ENCODE measurements at regions not wholly inside any gene's neighbourhood (a gene's known extent, or its start where the extent isn't known, plus 50 kb on each side); places are given as distances from the start of the nearest gene placed in this dataset.
"Not testable (repeated sequence)": the region's sequence is repeated elsewhere in the genome, so short reads cannot be mapped to it uniquely, and the experiment has no call there.

DNA sequence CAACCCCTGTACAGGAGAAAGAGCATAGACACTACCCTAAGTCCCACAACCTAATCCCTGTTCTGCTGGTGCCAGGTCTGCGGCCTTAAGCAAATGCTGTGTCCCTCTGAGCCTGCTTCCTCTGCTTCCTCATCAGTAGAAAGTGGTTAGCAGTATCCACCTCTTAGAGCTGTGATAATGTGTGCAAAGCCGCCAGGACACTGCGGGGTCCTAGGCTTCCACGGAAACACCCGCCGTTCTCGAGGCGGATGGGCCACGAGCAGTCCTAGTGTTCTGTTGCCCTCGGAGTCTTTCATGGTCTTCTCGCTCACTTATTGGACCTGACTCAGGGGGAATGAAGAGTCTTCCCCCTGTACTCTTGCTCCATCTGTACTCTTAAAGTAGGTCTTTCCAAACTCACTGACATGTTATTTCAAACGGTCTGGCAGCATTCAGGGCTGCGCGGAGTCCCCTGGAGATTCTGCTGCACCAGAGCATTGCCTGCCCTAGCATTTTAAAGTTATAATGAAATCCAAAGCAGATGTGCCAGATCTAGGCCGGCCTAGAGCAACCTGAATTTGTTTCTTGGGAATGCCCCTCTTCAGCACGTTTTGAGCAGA, 107.2 kb upstream of the ZNF236 start:
- DNase-seq, result no peak

DNA sequence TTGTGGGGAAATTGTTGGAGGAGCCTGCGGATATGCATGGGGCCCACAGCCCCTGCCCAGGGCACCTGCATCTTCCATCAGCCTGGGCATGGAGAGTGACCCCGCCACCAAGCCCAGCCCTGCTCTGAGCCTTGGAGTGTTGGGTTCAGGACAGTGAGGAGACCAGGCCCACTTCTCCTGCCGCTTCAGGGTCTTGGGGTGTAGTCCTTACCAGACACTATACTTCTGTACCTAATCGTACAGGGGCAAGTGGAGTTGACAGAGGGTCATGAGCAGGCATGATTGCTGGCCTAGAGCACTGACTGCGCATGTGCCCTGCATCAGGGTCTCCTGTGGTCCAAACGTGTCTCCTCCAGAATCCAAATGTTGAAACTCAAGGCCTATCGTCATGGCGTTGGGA, 108.9 kb upstream of the ZNF236 start:
- no peak for DNase-seq

DNA sequence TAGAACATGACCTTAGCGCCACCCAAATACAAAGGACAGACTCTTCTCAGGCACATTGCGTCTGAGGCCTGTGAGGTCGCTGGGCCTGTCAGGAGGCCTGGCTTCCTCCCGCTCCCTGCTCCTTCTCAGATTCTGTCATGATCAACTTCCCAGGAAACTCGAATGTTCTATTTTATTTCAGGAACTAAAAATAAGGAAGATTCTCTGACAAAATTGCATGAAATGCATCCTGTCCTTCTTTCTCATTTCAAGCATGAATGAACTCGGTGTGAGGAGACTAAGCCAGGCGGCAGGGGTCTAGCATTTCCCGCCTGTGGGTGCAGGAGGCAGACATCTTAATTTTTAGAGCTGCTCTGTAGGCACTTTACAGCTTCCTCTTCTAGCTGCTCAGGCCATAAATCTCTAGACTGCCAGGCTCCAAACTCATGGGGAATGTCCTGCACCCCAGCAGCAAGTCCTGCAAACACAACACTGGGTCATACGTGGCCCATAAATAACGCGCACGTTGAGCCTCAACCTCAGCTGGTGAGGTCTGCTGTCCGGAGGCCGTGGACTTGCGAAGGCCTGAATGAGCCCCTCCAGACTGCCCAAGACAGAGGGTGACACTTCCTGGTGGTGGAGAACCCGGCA, 109.7 kb upstream of the ZNF236 start:
- DNase-seq, result no peak

DNA sequence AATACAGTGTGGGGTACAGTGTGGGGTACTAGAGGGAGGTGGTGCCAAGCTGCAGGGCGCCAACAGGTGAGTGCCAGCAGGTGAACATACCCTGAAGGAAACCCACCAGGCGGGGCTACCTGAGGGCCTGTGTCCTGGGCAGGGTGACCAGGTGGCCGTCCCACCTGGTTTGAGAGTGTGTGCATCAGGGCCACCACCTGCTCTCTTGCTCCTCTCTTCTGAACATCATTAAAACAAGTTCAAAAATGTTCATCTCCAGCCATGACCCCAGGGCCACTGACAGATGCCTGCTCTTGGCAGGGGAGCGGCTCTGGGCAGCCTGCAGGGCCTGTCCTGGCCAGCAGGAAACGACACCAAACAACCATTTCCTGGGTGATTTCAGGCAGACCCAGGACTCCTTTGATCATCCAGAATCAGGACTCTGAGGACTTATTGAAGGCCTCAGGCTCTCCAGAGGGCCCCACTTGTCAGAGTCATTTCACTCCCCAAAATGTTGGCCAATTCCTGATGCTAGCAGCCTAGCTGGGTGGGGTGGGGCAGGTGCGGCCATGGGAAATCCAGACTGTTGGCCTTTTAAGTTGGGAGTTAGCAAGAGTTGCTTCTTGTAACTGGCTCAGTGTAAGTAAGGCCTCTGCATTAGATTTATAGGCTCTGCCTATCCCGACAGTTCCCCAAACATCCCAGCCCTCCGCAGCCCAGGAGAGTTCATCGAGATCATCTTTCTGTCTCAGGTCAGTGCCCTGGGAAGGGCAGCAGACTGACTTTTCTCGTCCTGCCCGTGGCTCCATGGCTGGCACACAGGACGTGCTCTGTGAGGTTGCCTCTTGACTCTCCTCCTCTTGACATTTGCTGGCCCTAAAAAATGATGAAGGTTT, 111.5 kb upstream of the ZNF236 start:
- DNase-seq, result no peak

DNA sequence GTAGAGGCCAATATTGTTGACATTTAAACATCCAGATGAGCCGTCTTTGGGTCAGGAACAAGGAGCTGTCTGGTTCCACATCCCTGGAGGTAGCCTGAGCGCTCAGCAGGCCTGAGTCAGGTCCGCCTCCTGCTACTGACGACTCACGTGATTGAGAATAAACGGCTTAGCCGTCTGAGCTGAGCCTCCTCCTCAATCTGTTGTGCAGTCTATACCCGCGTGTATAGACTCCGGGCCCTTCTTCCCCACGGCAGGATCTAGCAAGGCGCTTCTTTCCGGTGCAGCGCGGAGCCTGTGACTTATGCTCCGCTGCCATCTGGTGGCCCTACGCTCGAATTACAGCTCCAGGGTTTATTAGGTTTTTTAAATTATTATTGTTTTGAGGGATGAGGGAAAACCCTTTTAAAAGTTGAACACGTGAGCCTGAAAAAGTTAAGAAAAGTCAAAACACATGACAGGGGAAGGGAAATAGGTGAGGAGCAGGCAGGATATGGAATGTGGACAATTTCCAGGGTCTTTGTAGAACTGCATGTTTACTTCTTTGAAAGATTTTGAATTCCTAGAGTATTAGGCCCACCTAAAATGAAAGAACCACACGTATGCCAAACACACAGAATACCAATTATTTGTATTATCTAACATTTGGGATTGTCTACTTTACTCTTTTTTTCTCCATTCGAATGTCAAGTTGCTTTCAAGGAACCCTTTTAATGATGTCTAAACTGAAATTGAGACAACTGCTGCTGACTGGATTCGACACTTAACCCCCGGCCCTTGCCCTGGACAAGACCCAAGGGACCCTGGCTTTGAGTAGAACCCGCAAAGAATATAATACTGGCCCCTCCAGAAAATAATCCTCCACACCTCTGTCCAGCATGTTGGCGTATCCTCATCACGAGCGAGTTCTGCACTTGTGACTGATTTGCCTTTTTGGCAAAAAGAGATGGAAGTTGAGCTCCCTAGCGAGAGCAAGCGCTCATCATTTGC, 112.4 kb upstream of the ZNF236 start:
- peak; percentile 70 for DNase-seq

DNA sequence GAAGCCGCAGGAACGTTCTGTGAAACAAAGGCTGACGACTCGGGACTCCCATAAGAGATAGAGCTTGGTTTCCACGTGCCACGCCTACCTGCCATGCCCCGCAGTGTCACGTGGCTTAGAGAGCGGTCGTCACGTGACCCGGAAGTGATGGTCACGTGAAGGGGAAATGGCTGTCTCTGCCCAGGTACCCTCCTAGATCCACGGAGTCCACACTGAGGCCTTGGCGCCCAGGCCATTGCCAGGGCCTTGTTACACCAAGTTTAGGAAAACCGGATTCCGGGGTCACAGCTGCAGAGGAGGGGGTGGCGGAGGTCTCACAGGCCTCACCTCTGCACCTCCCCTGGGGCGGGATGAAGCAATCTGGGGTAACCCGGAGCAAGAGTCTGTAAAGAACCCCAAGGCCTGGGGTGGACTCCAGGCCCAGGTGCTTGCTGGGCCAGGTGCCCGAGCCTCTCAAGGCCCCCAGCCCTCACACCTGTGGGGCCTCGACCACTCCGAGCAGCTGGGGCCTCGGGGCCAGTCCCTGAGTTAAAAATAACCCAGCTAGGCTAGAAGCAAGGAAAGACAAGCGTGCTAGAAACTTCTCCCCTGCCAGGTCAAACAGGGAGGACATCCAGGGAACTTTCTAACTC, 113.5 kb upstream of the ZNF236 start:
- DNase-seq, result no peak

DNA sequence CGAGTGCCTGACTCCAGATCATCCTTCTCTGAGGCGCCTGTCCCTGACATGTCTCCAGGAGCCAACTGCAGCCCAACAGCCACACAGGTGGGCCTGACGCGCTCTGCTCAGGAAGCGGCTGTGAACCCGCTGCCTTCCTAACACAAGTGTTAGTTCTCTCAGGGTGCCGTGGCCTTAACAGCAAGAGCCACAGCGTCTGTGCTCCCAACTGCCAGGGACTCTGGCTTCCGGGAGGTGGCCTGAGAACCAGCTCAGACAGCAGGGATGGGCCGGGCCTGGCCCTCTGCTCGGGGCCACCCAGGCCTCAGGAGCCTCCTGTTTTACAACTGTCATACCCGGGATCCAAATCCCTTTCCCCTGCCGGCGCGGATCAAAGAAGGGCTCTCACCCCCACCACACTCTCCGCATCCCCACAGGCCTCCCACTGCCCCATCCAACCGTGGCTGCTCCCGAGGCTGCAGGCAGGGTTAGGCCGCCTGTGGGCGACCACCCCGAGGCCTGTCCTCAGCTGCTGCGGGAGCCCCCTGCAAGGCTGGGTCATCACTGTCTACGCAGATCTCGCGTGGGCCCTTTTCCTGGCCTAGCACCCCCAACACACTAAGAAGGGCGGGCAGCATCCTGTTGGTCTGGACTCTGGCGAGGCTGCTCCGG, 114.2 kb upstream of the ZNF236 start:
- DNase-seq, result no peak

DNA sequence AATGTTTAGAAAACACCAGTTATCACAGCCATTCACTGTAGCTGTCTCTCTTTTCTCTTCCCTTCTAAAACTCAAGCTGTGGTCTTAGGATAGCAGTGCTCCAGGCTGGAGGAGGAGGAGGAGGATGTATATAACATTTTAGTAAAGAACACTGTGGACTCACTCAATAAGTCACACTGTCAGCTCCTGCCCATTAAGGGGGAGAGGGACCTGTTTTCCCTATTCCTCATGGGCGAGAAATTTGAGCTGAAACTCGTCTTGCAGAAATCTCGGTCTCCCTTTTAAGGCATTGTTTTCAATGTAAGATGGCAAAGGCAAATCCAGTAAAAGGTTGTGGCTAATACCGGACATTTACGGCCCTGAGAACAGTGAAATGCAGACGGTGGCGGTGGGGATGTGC, 114.8 kb upstream of the ZNF236 start:
- no peak for DNase-seq

DNA sequence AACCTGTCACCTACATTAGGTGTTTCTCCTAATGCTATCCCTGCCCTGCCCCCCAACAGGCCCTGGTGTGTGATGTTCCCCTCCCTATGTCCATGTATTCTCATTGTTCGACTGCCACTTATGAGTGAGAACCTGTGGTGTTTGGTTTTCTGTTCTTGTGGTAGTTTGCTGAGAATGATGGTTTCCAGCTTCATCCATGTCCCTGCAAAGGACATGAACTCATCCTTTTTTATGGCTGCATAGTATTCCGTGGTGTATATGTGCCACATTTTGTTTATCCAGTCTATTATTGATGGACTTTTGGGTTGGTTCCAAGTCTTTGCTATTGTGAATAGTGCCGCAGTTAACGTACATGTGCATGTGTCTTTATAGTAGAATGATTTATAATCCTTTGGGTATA, 117.8 kb upstream of the ZNF236 start:
- not testable (repeated sequence) for DNase-seq

DNA sequence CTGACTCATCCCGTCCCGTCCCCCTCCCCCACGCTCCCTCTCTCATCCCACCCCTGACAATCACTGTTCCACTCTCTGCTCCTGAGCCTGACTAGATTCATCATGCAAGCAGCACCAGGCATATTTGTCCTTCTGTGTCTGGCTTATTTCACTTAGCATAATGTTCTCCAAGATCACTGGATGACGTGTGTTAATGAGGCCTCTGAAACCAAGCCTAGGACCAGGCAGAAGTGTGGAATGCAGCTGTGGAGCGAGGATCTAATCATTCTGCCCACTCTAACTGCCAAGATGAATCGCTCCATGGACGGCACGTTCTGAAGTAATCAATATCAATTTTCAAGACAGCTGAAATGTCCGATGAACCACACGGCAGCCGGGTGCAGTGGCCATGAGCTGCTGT, 122.4 kb upstream of the ZNF236 start:
- DNase-seq, result no peak

DNA sequence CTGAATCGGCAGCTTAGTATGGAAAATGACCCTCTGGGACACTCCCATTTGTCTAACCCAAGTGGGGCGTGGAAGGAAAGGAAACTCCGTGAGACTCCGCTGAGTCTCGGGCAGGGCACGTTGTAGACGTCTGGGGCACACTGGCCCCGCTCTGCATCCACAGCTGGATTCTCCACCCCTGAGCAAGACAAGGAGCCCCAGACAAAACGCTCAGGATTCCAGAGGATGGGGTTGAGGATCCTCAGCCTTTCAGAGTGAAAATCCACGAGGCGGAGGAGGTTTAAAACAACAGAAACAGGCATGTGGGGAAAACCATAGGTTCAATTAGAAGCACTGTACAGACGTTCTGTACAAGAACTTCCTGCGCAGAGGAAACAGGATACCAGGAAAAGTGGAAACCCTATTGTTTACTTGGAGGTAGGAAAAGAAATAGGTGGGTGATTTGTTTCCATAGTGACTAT, 124.9 kb upstream of the ZNF236 start:
- no peak for DNase-seq

DNA sequence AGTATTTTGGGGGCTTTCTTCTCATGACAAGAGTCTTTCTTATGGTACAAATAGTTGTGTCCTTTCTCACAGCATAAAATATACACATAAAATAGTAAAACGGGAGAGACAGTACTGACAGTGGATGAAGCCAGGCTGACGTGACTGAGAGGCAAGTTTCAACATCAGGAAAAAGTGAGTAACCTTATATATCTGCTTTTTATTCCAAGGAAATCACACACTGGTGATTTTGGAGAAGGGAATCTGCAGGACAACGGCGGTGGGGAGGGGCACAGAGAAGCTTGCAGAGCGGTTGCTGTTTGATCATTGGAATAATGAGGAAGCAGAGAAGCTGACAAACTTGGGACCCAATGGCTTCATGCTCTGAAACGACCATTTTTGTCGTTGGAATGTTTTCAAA, 130.6 kb upstream of the ZNF236 start:
- no peak for DNase-seq

DNA sequence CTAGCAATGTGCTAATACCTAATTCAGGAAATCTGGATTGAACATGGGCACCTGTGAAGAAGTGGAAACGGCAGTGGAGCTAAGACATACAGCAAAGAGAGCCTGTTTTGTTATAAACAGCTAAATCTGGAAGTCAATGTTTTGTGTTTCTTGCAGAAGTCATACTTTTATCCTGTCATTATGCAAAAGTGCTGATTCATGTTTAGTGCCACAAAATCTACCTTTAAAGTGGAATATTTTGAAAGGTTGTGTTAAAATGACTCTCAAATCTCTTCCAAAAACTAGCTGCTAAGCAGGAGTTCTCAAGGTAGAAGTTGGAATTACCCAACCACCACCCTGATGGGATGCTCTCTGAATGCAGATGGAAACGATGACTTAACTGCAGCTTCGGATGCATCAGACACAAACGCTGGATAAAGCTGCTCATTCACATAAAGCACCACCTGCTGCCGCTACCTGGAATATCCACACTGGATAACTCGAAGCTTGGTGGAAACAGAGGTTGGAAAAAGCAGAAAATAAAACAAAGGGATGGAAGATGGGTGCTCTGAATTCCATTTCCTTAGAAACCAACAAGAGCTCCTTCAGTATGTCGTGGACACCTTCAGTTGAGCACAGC, 132.6 kb upstream of the ZNF236 start:
- DNase-seq, result no peak

DNA sequence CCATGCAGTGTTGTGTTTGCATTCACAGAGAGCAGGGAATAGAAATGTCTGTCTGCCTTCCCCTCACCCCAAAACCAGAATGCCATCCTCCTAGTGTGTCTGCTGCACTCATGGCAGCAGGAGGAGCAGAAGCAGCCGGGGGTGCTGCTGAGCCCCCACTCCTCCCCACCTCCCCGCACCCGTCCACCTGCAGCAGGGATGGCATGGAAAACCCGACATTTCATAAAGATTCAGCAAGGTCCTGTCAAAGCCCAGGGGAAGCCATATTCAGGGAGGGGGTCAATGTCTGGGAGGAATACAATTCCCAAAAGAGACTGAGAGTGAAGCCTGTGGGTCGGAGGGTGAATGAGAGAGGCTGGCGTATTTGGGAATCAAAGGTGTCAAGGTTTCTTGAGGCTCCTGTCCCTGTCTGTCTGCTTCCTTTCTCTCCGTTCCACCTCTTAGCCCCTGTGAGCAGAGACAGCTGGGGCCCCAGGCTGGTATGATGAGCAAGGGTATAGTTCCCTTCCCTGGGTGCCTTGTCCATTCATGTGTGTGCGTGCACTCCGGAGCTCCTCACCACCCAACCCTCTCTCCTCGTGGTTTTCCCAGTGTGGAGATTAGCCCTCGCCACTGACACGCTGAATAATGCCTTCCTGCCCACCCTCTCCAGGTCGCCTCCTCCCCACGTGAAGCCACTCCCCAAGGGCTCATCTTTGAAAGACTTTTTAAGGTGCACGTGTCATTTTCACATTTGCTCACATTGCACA, 133.5 kb upstream of the ZNF236 start:
- DNase-seq, result no peak

DNA sequence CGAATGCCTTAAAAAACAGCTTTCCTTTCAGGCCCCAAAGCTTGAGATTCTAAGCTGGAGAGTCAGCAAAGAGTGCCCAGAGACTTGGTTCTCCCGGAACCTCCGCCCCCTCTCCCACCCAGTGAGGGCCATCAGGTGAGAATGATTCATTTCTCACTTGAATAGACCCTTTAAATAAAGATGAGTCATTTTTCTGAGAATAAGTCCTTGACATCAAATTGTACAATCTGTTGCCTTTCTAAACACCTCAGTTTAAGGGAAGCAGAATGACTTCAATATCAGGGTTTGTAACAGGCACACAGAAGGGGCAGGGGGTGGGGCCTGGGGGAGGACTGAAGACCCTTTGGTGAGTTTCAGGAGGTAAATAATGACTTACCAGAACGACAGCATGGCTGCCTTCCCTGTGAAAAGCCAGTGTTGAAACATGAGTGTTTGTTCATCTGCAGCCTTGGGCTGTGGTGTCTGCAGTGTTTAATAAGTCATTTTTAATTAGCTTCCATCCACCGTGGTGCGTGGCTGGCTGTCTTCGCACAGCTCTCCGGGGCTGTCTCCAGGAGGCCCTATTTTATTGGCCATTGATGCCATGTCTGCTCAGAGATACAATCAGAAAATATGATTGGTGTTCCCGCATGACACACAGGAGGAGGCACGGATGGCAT, 134.9 kb upstream of the ZNF236 start:
- DNase-seq, result peak; percentile 50

DNA sequence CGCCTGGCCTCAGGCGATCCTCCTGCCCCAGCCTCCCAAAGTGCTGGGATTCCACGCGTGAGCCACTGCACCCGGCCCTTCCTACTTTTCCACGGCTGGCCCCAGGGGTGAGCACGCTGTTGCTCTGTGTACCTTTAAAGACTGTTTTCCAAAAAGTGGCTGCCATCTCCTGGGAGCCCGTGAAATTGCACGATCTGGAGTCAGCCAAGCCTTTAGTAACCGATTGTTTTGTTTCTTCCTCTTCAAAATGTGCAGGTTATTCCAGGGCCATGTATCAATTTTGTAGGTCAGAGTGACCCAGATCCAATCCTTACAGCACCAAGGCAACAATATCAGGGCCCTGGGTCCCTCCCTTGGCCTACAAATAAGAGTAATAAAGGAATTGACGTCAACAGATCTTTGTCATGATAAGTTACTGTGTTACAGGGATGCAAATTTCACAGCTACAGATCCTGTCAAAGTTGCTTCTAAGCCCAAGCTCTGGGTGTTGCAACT, 135.6 kb upstream of the ZNF236 start:
- peak; percentile 37 for DNase-seq

DNA sequence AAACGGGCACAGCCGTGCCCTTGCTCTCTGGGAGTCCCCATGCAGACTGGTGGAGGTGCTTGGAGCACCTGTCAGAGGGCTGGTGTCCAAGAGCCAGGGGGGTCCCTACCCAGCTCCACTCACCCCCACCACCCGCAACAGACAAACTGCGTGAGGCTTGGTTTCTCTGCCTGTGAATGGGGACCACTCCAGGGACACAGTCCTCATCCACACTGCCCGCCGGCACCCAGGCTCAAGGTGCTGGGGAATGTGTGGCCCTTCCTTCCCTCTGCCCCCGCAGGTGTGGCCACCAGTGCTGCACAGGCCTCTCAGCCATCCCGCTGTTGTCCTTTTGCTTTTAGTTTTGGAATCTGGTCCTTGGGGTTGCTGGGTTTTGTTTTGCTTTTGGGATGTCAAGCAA, 136.5 kb upstream of the ZNF236 start:
- no peak for DNase-seq

DNA sequence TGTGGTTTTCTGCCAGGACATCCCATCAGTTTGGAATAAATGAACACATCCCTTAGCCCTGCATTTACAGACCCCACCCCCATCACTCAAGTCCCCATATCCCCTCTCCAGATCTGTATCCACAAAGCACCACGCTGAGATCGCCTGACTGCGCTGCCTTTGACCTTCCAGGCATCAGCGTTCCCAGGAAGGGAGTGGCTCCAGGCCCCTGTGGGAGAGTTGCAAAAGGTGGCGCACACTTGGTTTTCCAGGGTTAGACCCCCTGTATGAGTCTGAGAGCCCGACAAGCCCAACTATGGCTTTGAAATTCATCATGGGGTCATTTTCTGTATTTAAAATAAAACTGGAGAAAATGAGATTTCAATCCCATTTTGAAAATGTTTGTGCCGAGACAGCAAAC, 137.0 kb upstream of the ZNF236 start:
- no peak for DNase-seq

DNA sequence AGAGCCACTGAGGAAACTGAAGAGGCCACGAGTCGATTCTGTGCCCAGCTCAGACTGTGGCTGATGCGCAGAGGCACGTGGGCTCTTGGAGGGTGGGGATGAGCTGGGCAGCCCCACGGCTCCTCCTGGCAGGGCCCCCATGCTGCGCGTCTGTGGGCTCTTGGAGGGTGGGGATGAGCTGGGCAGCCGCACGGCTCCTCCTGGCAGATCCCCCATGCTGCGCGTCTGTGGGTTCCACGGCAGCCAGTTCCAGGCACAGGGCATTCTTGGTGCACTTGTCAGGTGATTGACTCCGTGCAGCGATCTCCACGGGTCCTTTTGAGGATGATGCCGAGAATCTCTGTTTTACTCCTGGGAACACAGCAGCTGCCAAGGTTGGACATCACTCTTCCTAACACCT, 138.1 kb upstream of the ZNF236 start:
- no peak for DNase-seq

DNA sequence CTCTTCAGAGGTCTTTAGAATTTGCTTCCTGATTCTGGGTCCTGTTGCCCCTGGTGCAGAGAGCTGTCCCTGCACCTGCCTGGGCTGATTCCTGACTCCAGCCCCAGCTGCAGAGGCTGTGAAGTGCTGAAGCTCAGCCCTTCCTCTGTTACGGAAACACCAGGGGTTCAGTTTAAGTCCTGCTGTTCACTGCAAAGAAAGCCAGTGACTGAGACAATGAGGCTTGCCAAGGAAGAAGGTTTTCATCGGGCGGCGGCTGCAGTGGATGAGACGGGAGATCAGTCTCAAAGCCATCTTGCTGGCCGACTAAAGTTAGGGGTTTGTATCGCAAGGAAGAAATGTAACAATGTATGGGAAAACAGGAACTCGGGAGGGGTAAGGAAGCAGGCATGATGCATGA, 142.4 kb upstream of the ZNF236 start:
- no peak for DNase-seq

All from activated CD4-positive, alpha-beta T cell treated with anti-CD3 and anti-CD28 coated beads for 48 hours (primary cell).